WTC11 (cell line): ENCODE measurements at regions not wholly inside any gene's neighbourhood (a gene's known extent, or its start where the extent isn't known, plus 50 kb on each side); places are given as distances from the start of the nearest gene placed in this dataset.

Source experiments
- ATF2 ChIP-seq: sonication (generic); formaldehyde crosslinking; IDR thresholded peaks from 2 replicates; pipeline ENCODE4 v1.8.1; 2022; ENCODE audit warnings: low read depth, missing genetic modification reagents, borderline replicate concordance
- CREB1 ChIP-seq: sonication (generic); formaldehyde crosslinking; IDR thresholded peaks from 2 replicates; pipeline ENCODE4 v1.8.0; 2023; ENCODE audit warnings: mild to moderate bottlenecking, missing genetic modification reagents
- USF2 ChIP-seq: sonication (generic); formaldehyde crosslinking; IDR thresholded peaks from 2 replicates; pipeline ENCODE4 v1.8.1; 2023; ENCODE audit warnings: mild to moderate bottlenecking, missing genetic modification reagents, moderate library complexity
- TF ChIP-seq, protein P1 (sequence below): fragments of 200-600 bp; IDR thresholded peaks from 2 replicates; pipeline ENCODE4 v1.8.0; 2022; ENCODE audit warnings: antibody characterized with exemption
- TF ChIP-seq, protein P2 (sequence below): sonication (generic); formaldehyde crosslinking; IDR thresholded peaks from 2 replicates; pipeline ENCODE4 v1.8.0; 2023; ENCODE audit warnings: missing genetic modification reagents, mild to moderate bottlenecking, borderline replicate concordance
- TF ChIP-seq, protein P3 (sequence below): sonication (generic); formaldehyde crosslinking; IDR thresholded peaks from 2 replicates; pipeline ENCODE4 v1.8.0; 2022; ENCODE audit warnings: missing genetic modification reagents

- TF ChIP-seq, protein P1, sequence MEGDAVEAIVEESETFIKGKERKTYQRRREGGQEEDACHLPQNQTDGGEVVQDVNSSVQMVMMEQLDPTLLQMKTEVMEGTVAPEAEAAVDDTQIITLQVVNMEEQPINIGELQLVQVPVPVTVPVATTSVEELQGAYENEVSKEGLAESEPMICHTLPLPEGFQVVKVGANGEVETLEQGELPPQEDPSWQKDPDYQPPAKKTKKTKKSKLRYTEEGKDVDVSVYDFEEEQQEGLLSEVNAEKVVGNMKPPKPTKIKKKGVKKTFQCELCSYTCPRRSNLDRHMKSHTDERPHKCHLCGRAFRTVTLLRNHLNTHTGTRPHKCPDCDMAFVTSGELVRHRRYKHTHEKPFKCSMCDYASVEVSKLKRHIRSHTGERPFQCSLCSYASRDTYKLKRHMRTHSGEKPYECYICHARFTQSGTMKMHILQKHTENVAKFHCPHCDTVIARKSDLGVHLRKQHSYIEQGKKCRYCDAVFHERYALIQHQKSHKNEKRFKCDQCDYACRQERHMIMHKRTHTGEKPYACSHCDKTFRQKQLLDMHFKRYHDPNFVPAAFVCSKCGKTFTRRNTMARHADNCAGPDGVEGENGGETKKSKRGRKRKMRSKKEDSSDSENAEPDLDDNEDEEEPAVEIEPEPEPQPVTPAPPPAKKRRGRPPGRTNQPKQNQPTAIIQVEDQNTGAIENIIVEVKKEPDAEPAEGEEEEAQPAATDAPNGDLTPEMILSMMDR, result no peak
- TF ChIP-seq, protein P2, sequence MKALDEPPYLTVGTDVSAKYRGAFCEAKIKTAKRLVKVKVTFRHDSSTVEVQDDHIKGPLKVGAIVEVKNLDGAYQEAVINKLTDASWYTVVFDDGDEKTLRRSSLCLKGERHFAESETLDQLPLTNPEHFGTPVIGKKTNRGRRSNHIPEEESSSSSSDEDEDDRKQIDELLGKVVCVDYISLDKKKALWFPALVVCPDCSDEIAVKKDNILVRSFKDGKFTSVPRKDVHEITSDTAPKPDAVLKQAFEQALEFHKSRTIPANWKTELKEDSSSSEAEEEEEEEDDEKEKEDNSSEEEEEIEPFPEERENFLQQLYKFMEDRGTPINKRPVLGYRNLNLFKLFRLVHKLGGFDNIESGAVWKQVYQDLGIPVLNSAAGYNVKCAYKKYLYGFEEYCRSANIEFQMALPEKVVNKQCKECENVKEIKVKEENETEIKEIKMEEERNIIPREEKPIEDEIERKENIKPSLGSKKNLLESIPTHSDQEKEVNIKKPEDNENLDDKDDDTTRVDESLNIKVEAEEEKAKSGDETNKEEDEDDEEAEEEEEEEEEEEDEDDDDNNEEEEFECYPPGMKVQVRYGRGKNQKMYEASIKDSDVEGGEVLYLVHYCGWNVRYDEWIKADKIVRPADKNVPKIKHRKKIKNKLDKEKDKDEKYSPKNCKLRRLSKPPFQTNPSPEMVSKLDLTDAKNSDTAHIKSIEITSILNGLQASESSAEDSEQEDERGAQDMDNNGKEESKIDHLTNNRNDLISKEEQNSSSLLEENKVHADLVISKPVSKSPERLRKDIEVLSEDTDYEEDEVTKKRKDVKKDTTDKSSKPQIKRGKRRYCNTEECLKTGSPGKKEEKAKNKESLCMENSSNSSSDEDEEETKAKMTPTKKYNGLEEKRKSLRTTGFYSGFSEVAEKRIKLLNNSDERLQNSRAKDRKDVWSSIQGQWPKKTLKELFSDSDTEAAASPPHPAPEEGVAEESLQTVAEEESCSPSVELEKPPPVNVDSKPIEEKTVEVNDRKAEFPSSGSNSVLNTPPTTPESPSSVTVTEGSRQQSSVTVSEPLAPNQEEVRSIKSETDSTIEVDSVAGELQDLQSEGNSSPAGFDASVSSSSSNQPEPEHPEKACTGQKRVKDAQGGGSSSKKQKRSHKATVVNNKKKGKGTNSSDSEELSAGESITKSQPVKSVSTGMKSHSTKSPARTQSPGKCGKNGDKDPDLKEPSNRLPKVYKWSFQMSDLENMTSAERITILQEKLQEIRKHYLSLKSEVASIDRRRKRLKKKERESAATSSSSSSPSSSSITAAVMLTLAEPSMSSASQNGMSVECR (CRISPR knock-in tag), result no peak
- TF ChIP-seq USF2 (CRISPR knock-in tag), result no peak
- TF ChIP-seq, protein P3, sequence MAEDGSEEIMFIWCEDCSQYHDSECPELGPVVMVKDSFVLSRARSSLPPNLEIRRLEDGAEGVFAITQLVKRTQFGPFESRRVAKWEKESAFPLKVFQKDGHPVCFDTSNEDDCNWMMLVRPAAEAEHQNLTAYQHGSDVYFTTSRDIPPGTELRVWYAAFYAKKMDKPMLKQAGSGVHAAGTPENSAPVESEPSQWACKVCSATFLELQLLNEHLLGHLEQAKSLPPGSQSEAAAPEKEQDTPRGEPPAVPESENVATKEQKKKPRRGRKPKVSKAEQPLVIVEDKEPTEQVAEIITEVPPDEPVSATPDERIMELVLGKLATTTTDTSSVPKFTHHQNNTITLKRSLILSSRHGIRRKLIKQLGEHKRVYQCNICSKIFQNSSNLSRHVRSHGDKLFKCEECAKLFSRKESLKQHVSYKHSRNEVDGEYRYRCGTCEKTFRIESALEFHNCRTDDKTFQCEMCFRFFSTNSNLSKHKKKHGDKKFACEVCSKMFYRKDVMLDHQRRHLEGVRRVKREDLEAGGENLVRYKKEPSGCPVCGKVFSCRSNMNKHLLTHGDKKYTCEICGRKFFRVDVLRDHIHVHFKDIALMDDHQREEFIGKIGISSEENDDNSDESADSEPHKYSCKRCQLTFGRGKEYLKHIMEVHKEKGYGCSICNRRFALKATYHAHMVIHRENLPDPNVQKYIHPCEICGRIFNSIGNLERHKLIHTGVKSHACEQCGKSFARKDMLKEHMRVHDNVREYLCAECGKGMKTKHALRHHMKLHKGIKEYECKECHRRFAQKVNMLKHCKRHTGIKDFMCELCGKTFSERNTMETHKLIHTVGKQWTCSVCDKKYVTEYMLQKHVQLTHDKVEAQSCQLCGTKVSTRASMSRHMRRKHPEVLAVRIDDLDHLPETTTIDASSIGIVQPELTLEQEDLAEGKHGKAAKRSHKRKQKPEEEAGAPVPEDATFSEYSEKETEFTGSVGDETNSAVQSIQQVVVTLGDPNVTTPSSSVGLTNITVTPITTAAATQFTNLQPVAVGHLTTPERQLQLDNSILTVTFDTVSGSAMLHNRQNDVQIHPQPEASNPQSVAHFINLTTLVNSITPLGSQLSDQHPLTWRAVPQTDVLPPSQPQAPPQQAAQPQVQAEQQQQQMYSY (CRISPR knock-in tag), result no peak
- TF ChIP-seq CREB1, result no peak
- TF ChIP-seq ATF2 (CRISPR knock-in tag), result no peak
These were observed 157.2 kb downstream of the ANKRD60 start for GRCh38 chr20:58071298-58071697.
